Osteocyte (in vitro differentiated cells): ENCODE measurements at regions not wholly inside any gene's neighbourhood (a gene's known extent, or its start where the extent isn't known, plus 50 kb on each side); places are given as distances from the start of the nearest gene placed in this dataset.
A peak's percentile ranks its signal among the peaks of the same experiment; 100 is the strongest.
"Not testable (repeated sequence)": the region's sequence is repeated elsewhere in the genome, so short reads cannot be mapped to it uniquely, and the experiment has no call there.

Source experiments
- DNase-seq: peaks from one replicate; pipeline ENCODE4 v3.0.0; 2021; ENCODE audit warnings: mixed read lengths; ENCODE audit not compliant: unreplicated experiment; ENCODE audit errors: extremely low spot score
- H3K27ac Mint-ChIP-seq: one replicate; pipeline ENCODE4 v1.8.0; 2021; ENCODE audit warnings: mild to moderate bottlenecking, mixed read lengths; ENCODE audit not compliant: unreplicated experiment
- H3K27me3 Mint-ChIP-seq: one replicate; pipeline ENCODE4 v1.8.0; 2021; ENCODE audit warnings: mixed read lengths; ENCODE audit not compliant: unreplicated experiment
- H3K36me3 Mint-ChIP-seq: one replicate; pipeline ENCODE4 v1.8.0; 2021; ENCODE audit warnings: mixed read lengths; ENCODE audit not compliant: unreplicated experiment
- H3K4me1 Mint-ChIP-seq: one replicate; pipeline ENCODE4 v1.8.0; 2021; ENCODE audit warnings: mixed read lengths; ENCODE audit not compliant: unreplicated experiment
- H3K4me3 Mint-ChIP-seq: one replicate; pipeline ENCODE4 v1.8.0; 2021; ENCODE audit warnings: mild to moderate bottlenecking, moderate library complexity, mixed read lengths; ENCODE audit not compliant: unreplicated experiment
- H3K9me3 Mint-ChIP-seq: one replicate; pipeline ENCODE4 v1.8.0; 2021; ENCODE audit warnings: mixed read lengths; ENCODE audit not compliant: unreplicated experiment
- CTCF ChIP-seq: fragments of 200-600 bp; sonication (generic); IDR thresholded peaks from 2 replicates; pipeline ENCODE4 v1.5.0; 2021; ENCODE audit warnings: antibody characterized with exemption, mild to moderate bottlenecking, moderate library complexity

GRCh38 chrX:153266140-153266539, 55.4 kb downstream of the PNMA6F start:
- H3K36me3 Mint-ChIP-seq, DNase-seq, H3K4me3 Mint-ChIP-seq, H3K9me3 Mint-ChIP-seq, H3K27ac Mint-ChIP-seq, H3K27me3 Mint-ChIP-seq, H3K4me1 Mint-ChIP-seq: not testable (repeated sequence)

GRCh38 chrX:153260468-153260867, 61.1 kb downstream of the PNMA6F start:
- H3K27ac Mint-ChIP-seq, H3K36me3 Mint-ChIP-seq: not testable (repeated sequence)

GRCh38 chrX:153253239-153253638, 68.3 kb downstream of the PNMA6F start:
- H3K36me3 Mint-ChIP-seq, H3K27me3 Mint-ChIP-seq, DNase-seq, H3K4me1 Mint-ChIP-seq, H3K9me3 Mint-ChIP-seq, H3K4me3 Mint-ChIP-seq, H3K27ac Mint-ChIP-seq: not testable (repeated sequence)

More at GRCh38 chrX:153260468-153260867, 61.1 kb downstream of the PNMA6F start:
- H3K4me3 Mint-ChIP-seq, H3K4me1 Mint-ChIP-seq, DNase-seq, H3K9me3 Mint-ChIP-seq, H3K27me3 Mint-ChIP-seq: not testable (repeated sequence)

GRCh38 chrX:153252378-153253129, 69.0 kb downstream of the PNMA6F start:
- H3K27me3 Mint-ChIP-seq, H3K36me3 Mint-ChIP-seq, H3K9me3 Mint-ChIP-seq, H3K4me1 Mint-ChIP-seq, H3K4me3 Mint-ChIP-seq, H3K27ac Mint-ChIP-seq: not testable (repeated sequence)
- DNase-seq = peak; percentile 83

GRCh38 chrX:153251952-153252351, 69.6 kb downstream of the PNMA6F start:
- H3K36me3 Mint-ChIP-seq, DNase-seq, H3K9me3 Mint-ChIP-seq, H3K27me3 Mint-ChIP-seq, H3K27ac Mint-ChIP-seq, H3K4me1 Mint-ChIP-seq, H3K4me3 Mint-ChIP-seq: not testable (repeated sequence)

GRCh38 chrX:153250762-153251161, 70.8 kb downstream of the PNMA6F start:
- H3K36me3 Mint-ChIP-seq, H3K9me3 Mint-ChIP-seq, H3K27ac Mint-ChIP-seq, DNase-seq, H3K4me1 Mint-ChIP-seq, H3K27me3 Mint-ChIP-seq, H3K4me3 Mint-ChIP-seq: not testable (repeated sequence)

GRCh38 chrX:153245288-153245731, 66.2 kb downstream of the MAGEA1 start:
- peaks cover 13% of the 10 kb centered on the region for H3K27me3 Mint-ChIP-seq
- no peak for TF ChIP-seq CTCF
- no peak for DNase-seq
- no peak overlapping the region for H3K27ac Mint-ChIP-seq
- peaks cover 5% of the 10 kb centered on the region for H3K9me3 Mint-ChIP-seq
- no peaks in the 10 kb centered on the region for H3K36me3 Mint-ChIP-seq
- no peak overlapping the region for H3K4me3 Mint-ChIP-seq
- no peaks in the 10 kb centered on the region for H3K4me1 Mint-ChIP-seq

- H3K9me3 Mint-ChIP-seq = peaks cover 5% of the 10 kb centered on the region
- no peak overlapping the region for H3K4me3 Mint-ChIP-seq
- no peak for DNase-seq
- H3K36me3 Mint-ChIP-seq = no peaks in the 10 kb centered on the region
- H3K27ac Mint-ChIP-seq = no peak overlapping the region
- H3K4me1 Mint-ChIP-seq = no peaks in the 10 kb centered on the region
- peaks cover 18% of the 10 kb centered on the region for H3K27me3 Mint-ChIP-seq
- TF ChIP-seq CTCF = no peak
These were observed 65.7 kb downstream of the MAGEA1 start for GRCh38 chrX:153244767-153245166.
